ENCODE measurements at regions not wholly inside any gene's neighbourhood (a gene's known extent, or its start where the extent isn't known, plus 50 kb on each side); places are given as distances from the start of the nearest gene placed in this dataset.
"Not testable (repeated sequence)": the region's sequence is repeated elsewhere in the genome, so short reads cannot be mapped to it uniquely, and the experiment has no call there.

GRCh38 chr7:49580000-49580399, 193.4 kb upstream of the VWC2 start:
- no peaks in the 10 kb centered on the region for H4K20me1 ChIP-seq (ENCODE audit: insufficient read depth, low read depth, low read length)
- H3K4me2 ChIP-seq (ENCODE audit: low read depth, low read length, poor library complexity, severe bottlenecking): no peak overlapping the region
- H3K9me2 ChIP-seq (replicated peaks; ENCODE audit: insufficient read depth, low read length): no peaks in the 10 kb centered on the region

GRCh38 chr7:49580761-49581160, 192.7 kb upstream of the VWC2 start:
- Histone ChIP-seq H2AFZ (ENCODE audit: low read length) (no peak overlapping the region), H3K27ac (ENCODE audit: low read length) (no peak overlapping the region), H3K4me1 (ENCODE audit: low read length) (no peaks in the 10 kb centered on the region), H4K20me1 (ENCODE audit: insufficient read depth, low read depth, low read length) (no peaks in the 10 kb centered on the region), H3K79me2 (ENCODE audit: low read length) (no peaks in the 10 kb centered on the region), H3K4me2 (ENCODE audit: low read depth, low read length, poor library complexity, severe bottlenecking) (no peak overlapping the region), H3K9me2 (replicated peaks; ENCODE audit: insufficient read depth, low read length) (no peaks in the 10 kb centered on the region), H3K9ac (ENCODE audit: low read length) (no peak overlapping the region), H3K27me3 (ENCODE audit: low read length) (no peaks in the 10 kb centered on the region), H3K9me3 (ENCODE audit: low read length) (no peaks in the 10 kb centered on the region), H3K36me3 (ENCODE audit: insufficient read depth, low read length) (no peaks in the 10 kb centered on the region), H3K4me3 (ENCODE audit: low read length) (no peak overlapping the region)
- DNase-seq: no peak

More at GRCh38 chr7:49580000-49580399, 193.4 kb upstream of the VWC2 start:
- Histone ChIP-seq H3K27me3 (ENCODE audit: low read length) (no peaks in the 10 kb centered on the region), H3K4me1 (ENCODE audit: low read length) (no peaks in the 10 kb centered on the region), H3K4me3 (ENCODE audit: low read length) (no peak overlapping the region), H3K9me3 (ENCODE audit: low read length) (no peaks in the 10 kb centered on the region), H3K36me3 (ENCODE audit: insufficient read depth, low read length) (no peaks in the 10 kb centered on the region), H3K27ac (ENCODE audit: low read length) (no peak overlapping the region), H2AFZ (ENCODE audit: low read length) (no peak overlapping the region), H3K9ac (ENCODE audit: low read length) (no peak overlapping the region), H3K79me2 (ENCODE audit: low read length) (no peaks in the 10 kb centered on the region)
- DNase-seq: no peak

GRCh38 chr7:49583440-49583839, 190.0 kb upstream of the VWC2 start:
- Histone ChIP-seq H3K9ac (ENCODE audit: low read length) (no peak overlapping the region), H3K9me2 (replicated peaks; ENCODE audit: insufficient read depth, low read length) (no peaks in the 10 kb centered on the region), H2AFZ (ENCODE audit: low read length) (no peak overlapping the region), H3K9me3 (ENCODE audit: low read length) (no peaks in the 10 kb centered on the region), H3K27ac (ENCODE audit: low read length) (no peak overlapping the region), H3K27me3 (ENCODE audit: low read length) (no peaks in the 10 kb centered on the region), H3K4me3 (ENCODE audit: low read length) (no peak overlapping the region), H3K79me2 (ENCODE audit: low read length) (no peaks in the 10 kb centered on the region), H3K4me2 (ENCODE audit: low read depth, low read length, poor library complexity, severe bottlenecking) (no peak overlapping the region), H3K36me3 (ENCODE audit: insufficient read depth, low read length) (no peaks in the 10 kb centered on the region), H4K20me1 (ENCODE audit: insufficient read depth, low read depth, low read length) (no peaks in the 10 kb centered on the region), H3K4me1 (ENCODE audit: low read length) (no peaks in the 10 kb centered on the region)
- no peak for DNase-seq

GRCh38 chr7:49596701-49597491, 176.5 kb upstream of the VWC2 start:
- Histone ChIP-seq H3K9me3 (ENCODE audit: low read length) (no peaks in the 10 kb centered on the region), H4K20me1 (ENCODE audit: insufficient read depth, low read depth, low read length) (no peaks in the 10 kb centered on the region), H3K4me3 (ENCODE audit: low read length) (no peak overlapping the region), H3K27ac (ENCODE audit: low read length) (no peak overlapping the region), H3K9ac (ENCODE audit: low read length) (no peak overlapping the region), H3K27me3 (ENCODE audit: low read length) (no peaks in the 10 kb centered on the region), H2AFZ (ENCODE audit: low read length) (no peak overlapping the region), H3K4me1 (ENCODE audit: low read length) (no peaks in the 10 kb centered on the region), H3K9me2 (replicated peaks; ENCODE audit: insufficient read depth, low read length) (no peaks in the 10 kb centered on the region), H3K79me2 (ENCODE audit: low read length) (no peaks in the 10 kb centered on the region), H3K4me2 (ENCODE audit: low read depth, low read length, poor library complexity, severe bottlenecking) (no peak overlapping the region), H3K36me3 (ENCODE audit: insufficient read depth, low read length) (no peaks in the 10 kb centered on the region)
- no peak for DNase-seq

- Histone ChIP-seq H3K4me3 (ENCODE audit: low read length) (no peak overlapping the region), H3K9me3 (ENCODE audit: low read length) (no peaks in the 10 kb centered on the region), H2AFZ (ENCODE audit: low read length) (no peak overlapping the region), H3K27me3 (ENCODE audit: low read length) (no peaks in the 10 kb centered on the region), H3K27ac (ENCODE audit: low read length) (no peak overlapping the region), H3K36me3 (ENCODE audit: insufficient read depth, low read length) (no peaks in the 10 kb centered on the region), H3K79me2 (ENCODE audit: low read length) (no peaks in the 10 kb centered on the region), H4K20me1 (ENCODE audit: insufficient read depth, low read depth, low read length) (no peaks in the 10 kb centered on the region), H3K9ac (ENCODE audit: low read length) (no peak overlapping the region), H3K9me2 (replicated peaks; ENCODE audit: insufficient read depth, low read length) (no peaks in the 10 kb centered on the region), H3K4me1 (ENCODE audit: low read length) (no peaks in the 10 kb centered on the region), H3K4me2 (ENCODE audit: low read depth, low read length, poor library complexity, severe bottlenecking) (no peak overlapping the region)
- no peak for DNase-seq
Measured at GRCh38 chr7:49597805-49598204, 175.6 kb upstream of the VWC2 start.

- Histone ChIP-seq H3K4me2 (ENCODE audit: low read depth, low read length, poor library complexity, severe bottlenecking) (no peak overlapping the region), H3K4me3 (ENCODE audit: low read length) (no peak overlapping the region), H3K27ac (ENCODE audit: low read length) (no peak overlapping the region), H2AFZ (ENCODE audit: low read length) (no peak overlapping the region), H4K20me1 (ENCODE audit: insufficient read depth, low read depth, low read length) (no peaks in the 10 kb centered on the region), H3K9ac (ENCODE audit: low read length) (no peak overlapping the region), H3K79me2 (ENCODE audit: low read length) (no peaks in the 10 kb centered on the region), H3K9me3 (ENCODE audit: low read length) (no peaks in the 10 kb centered on the region), H3K9me2 (replicated peaks; ENCODE audit: insufficient read depth, low read length) (no peaks in the 10 kb centered on the region), H3K36me3 (ENCODE audit: insufficient read depth, low read length) (no peaks in the 10 kb centered on the region), H3K4me1 (ENCODE audit: low read length) (no peaks in the 10 kb centered on the region), H3K27me3 (ENCODE audit: low read length) (no peaks in the 10 kb centered on the region; the same call in 1 of the 2 replicates)
- DNase-seq: no peak
Measured at GRCh38 chr7:49611951-49612350, 161.5 kb upstream of the VWC2 start.

GRCh38 chr7:49613759-49614158, 159.7 kb upstream of the VWC2 start:
- Histone ChIP-seq H3K9me3 (ENCODE audit: low read length) (no peaks in the 10 kb centered on the region), H3K27me3 (ENCODE audit: low read length) (no peaks in the 10 kb centered on the region; the same call in 1 of the 2 replicates), H3K36me3 (ENCODE audit: insufficient read depth, low read length) (no peaks in the 10 kb centered on the region), H3K9ac (ENCODE audit: low read length) (no peak overlapping the region), H3K27ac (ENCODE audit: low read length) (no peak overlapping the region), H2AFZ (ENCODE audit: low read length) (no peak overlapping the region), H3K4me1 (ENCODE audit: low read length) (no peaks in the 10 kb centered on the region), H3K9me2 (replicated peaks; ENCODE audit: insufficient read depth, low read length) (0 out of 2 replicates have a peak, but pooled peaks cover 3% of the 10 kb centered on the region), H3K79me2 (ENCODE audit: low read length) (no peaks in the 10 kb centered on the region), H3K4me3 (ENCODE audit: low read length) (no peak overlapping the region), H4K20me1 (ENCODE audit: insufficient read depth, low read depth, low read length) (no peaks in the 10 kb centered on the region), H3K4me2 (ENCODE audit: low read depth, low read length, poor library complexity, severe bottlenecking) (no peak overlapping the region)
- no peak for DNase-seq

- not testable (repeated sequence) for H3K4me2 ChIP-seq (ENCODE audit: low read depth, low read length, poor library complexity, severe bottlenecking); H3K9me3 ChIP-seq (ENCODE audit: low read length); H3K36me3 ChIP-seq (ENCODE audit: insufficient read depth, low read length); H3K27ac ChIP-seq (ENCODE audit: low read length); H3K79me2 ChIP-seq (ENCODE audit: low read length); H3K4me1 ChIP-seq (ENCODE audit: low read length); H4K20me1 ChIP-seq (ENCODE audit: insufficient read depth, low read depth, low read length); H3K9ac ChIP-seq (ENCODE audit: low read length); H2AFZ ChIP-seq (ENCODE audit: low read length); H3K9me2 ChIP-seq (replicated peaks; ENCODE audit: insufficient read depth, low read length); DNase-seq; H3K27me3 ChIP-seq (ENCODE audit: low read length); H3K4me3 ChIP-seq (ENCODE audit: low read length)
Measured at GRCh38 chr7:49614974-49615373, 158.5 kb upstream of the VWC2 start.
